Cardiac muscle cell (in vitro differentiated cells and primary cell): ENCODE measurements at regions not wholly inside any gene's neighbourhood (a gene's known extent, or its start where the extent isn't known, plus 50 kb on each side); places are given as distances from the start of the nearest gene placed in this dataset.

Experiments
- DNase-seq, 2 donors: peaks; one replicate each; pipeline versions ENCODE4 v3.0.0 to v3.0.0-alpha.2; 2010 to 2017; ENCODE audit warnings: low read depth in 1 of 2, low spot score in 1 of 2
- H3K27ac ChIP-seq: fragments of 200-600 bp; sonication (generic); 2 replicates; pipeline ENCODE4 v1.5.1; 2016
- H3K27me3 ChIP-seq: fragments of 200-600 bp; sonication (generic); 2 replicates; pipeline ENCODE4 v1.6.0; 2016; ENCODE audit warnings: control low read depth
- H3K36me3 ChIP-seq: fragments of 200-600 bp; sonication (generic); 2 replicates; pipeline ENCODE4 v1.5.1; 2016; ENCODE audit warnings: control low read depth
- H3K4me1 ChIP-seq: fragments of 200-600 bp; sonication (generic); 2 replicates; pipeline ENCODE4 v1.8.1; 2017; ENCODE audit warnings: low read depth, mild to moderate bottlenecking, mixed run types
- H3K4me3 ChIP-seq: fragments of 200-600 bp; sonication (generic); 2 replicates; pipeline ENCODE4 v1.5.1; 2016; ENCODE audit warnings: mild to moderate bottlenecking
- H3K9me3 ChIP-seq: fragments of 200-600 bp; sonication (generic); 2 replicates; pipeline ENCODE4 v1.5.1; 2017; ENCODE audit warnings: low read depth, mild to moderate bottlenecking, control low read depth
- TF ChIP-seq, protein P1 (sequence below): IDR thresholded peaks from 2 replicates; pipeline ENCODE4 v1.5.1; 2012; ENCODE audit warnings: low read depth, mild to moderate bottlenecking, low read length

DNA sequence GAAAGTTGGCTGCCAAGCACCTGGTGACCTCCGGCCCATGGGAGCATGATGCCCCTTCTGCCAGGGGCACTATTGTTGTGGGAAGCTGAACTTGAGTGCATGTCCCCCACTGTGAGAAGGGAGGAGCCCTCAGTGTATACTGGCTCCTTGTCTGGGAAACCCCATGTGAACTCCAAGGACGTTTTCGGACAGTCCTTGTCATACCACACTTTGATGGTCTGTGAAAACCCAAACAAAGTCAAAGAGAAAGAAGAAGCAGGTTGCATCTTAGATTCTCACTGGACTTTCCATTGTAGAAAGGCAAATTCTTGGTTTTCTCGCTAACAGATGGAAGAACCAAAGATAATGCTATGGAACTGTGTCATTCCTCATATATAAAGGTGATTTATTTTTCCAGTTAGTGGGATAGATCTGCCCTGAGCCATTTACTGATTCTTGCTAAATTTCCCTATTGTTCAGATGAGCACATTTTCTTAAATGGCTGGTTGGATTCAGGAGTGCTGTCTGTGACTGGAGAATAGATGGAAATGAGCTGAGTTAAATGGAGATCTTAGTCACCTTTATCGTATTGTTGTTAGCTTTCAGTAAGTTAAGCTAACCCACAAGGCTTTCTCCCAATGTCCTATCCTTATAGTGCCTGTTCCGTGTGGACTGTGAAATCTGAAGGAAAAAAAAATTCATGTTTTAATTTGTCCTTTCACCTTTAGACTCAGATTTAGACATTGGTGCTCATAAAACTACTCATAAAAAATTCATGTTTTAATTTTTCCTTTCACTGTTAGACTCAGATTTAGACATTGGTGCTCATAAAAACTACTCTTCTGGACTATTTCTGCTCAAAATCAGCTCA lies 166.6 kb downstream of the ACTR3 start:
- no peak overlapping the region for H3K27ac ChIP-seq
- no peak for DNase-seq
- no peaks in the 10 kb centered on the region for H3K27me3 ChIP-seq
- TF ChIP-seq, protein P1, sequence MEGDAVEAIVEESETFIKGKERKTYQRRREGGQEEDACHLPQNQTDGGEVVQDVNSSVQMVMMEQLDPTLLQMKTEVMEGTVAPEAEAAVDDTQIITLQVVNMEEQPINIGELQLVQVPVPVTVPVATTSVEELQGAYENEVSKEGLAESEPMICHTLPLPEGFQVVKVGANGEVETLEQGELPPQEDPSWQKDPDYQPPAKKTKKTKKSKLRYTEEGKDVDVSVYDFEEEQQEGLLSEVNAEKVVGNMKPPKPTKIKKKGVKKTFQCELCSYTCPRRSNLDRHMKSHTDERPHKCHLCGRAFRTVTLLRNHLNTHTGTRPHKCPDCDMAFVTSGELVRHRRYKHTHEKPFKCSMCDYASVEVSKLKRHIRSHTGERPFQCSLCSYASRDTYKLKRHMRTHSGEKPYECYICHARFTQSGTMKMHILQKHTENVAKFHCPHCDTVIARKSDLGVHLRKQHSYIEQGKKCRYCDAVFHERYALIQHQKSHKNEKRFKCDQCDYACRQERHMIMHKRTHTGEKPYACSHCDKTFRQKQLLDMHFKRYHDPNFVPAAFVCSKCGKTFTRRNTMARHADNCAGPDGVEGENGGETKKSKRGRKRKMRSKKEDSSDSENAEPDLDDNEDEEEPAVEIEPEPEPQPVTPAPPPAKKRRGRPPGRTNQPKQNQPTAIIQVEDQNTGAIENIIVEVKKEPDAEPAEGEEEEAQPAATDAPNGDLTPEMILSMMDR = no peak
- no peaks in the 10 kb centered on the region for H3K36me3 ChIP-seq
- no peak overlapping the region for H3K4me3 ChIP-seq
- no peaks in the 10 kb centered on the region for H3K4me1 ChIP-seq
- no peaks in the 10 kb centered on the region for H3K9me3 ChIP-seq

DNA sequence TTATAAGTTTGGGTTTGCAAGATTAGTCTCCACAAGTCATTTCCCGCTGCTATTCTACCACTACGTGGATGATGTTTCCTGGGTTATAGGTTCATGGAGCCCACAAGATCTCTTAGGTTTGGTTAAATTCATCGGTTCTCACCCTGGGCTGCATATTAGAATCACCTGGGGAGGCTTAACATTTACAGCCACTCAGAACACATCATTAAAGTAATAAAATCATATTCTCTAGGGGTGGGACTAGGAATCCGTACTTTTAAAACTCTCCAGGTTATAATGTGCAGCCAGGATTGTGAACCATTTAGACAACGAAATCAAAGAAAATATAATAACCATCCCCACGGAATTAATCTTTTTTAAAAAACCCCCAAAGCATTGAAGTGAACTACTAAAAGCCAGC lies 167.7 kb downstream of the ACTR3 start:
- H3K27me3 ChIP-seq = no peaks in the 10 kb centered on the region
- H3K27ac ChIP-seq = no peak overlapping the region
- no peak for DNase-seq
- H3K4me1 ChIP-seq = no peaks in the 10 kb centered on the region
- no peaks in the 10 kb centered on the region for H3K9me3 ChIP-seq
- H3K4me3 ChIP-seq = no peak overlapping the region
- TF ChIP-seq, protein P1 = no peak
- no peaks in the 10 kb centered on the region for H3K36me3 ChIP-seq

DNA sequence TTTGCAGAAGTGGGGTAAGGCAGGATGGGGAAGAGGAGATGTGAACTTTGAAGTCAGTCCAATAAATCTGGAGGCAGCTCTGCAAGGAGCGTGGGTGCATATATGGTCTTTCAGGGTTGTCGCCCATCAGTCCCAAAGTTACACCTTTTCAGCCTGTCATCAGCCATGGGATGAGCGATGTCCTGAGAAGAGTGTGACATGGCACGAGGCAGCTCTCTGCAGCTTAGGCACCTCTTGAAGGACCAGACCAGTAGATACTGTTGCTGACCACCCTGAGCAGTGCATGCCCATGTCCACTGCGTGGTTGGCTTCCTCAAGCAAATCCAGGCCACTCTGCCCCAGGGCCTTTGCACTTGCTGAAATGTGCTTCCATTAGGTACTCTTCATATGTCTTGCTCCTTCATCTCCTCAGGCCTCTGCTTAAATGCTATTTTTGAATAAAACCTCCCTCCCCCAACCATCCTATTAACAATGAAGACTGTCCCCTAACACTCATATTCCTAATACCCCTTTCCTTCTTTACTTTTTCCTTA lies 171.7 kb downstream of the ACTR3 start:
- Histone ChIP-seq H3K36me3 (no peaks in the 10 kb centered on the region), H3K27me3 (no peaks in the 10 kb centered on the region), H3K9me3 (no peaks in the 10 kb centered on the region), H3K4me3 (no peak overlapping the region), H3K27ac (no peak overlapping the region), H3K4me1 (no peaks in the 10 kb centered on the region)
- no peak for DNase-seq
- TF ChIP-seq, protein P1 = no peak

DNA sequence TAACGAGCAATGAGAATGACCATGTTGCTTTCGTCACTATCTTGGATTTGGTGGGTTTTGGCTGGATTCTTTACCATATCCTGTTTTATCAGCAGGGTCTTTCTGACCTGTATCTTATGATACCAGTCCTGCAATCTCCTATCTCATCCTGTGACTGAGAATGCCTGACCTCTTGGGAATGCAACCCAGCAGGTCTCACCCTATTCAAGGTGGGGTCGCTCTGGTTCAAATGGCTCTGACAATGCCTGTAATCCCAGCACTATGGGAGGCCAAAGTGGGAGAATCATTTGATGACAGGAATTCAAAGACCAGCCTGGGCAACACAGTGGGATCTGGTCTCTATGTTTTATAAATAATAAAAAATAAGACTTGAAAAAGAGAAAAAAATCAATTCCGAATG lies 173.5 kb downstream of the ACTR3 start:
- Histone ChIP-seq H3K27me3 (no peaks in the 10 kb centered on the region), H3K36me3 (no peaks in the 10 kb centered on the region), H3K4me3 (no peak overlapping the region), H3K4me1 (no peaks in the 10 kb centered on the region), H3K27ac (no peak overlapping the region), H3K9me3 (no peaks in the 10 kb centered on the region)
- DNase-seq = no peak
- TF ChIP-seq, protein P1 = no peak

DNA sequence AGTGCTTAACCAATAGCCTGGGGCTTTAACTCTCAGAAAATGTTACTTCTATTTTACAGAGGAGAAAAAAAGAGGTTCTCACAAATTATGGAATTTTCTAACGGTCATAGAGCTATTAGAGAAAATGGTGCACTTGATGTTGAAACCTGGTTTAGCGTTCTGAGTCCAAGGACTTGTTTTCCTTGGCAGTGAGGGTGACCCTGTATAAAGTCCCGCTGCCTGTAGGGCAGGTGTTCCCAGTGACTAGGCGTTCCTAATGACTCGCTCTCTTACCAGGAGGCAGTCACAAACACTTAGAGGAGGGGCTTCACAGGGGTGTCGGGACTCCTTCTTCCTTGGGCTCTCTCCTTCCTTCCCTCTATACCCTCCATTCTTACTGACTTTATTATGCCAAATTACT lies 175.8 kb downstream of the ACTR3 start:
- Histone ChIP-seq H3K36me3 (no peaks in the 10 kb centered on the region), H3K4me1 (no peaks in the 10 kb centered on the region), H3K4me3 (no peak overlapping the region), H3K27ac (no peak overlapping the region), H3K9me3 (no peaks in the 10 kb centered on the region), H3K27me3 (no peaks in the 10 kb centered on the region)
- TF ChIP-seq, protein P1 = no peak
- DNase-seq = no peak
